HEK293 (cell line): ENCODE measurements at regions not wholly inside any gene's neighbourhood (a gene's known extent, or its start where the extent isn't known, plus 50 kb on each side); places are given as distances from the start of the nearest gene placed in this dataset.

Experiments
- CTCF ChIA-PET: fragments of 350-600 bp; formaldehyde crosslinking; extraction: SDS; loops from one replicate; lab custom pipeline; 2021; ENCODE audit warnings: antibody characterized with exemption; lab: Yijun Ruan, JAX
- POLR2A ChIA-PET: fragments of 300-600 bp; formaldehyde crosslinking; extraction: SDS; loops from one replicate; lab custom pipeline; 2020; ENCODE audit warnings: antibody characterized with exemption, inconsistent platforms; lab: Yijun Ruan, JAX
- H3K27ac ChIP-seq: fragments of 200-500 bp; sonication (Bioruptor generic); 2 replicates; pipeline ENCODE4 v1.5.1; 2014; ENCODE audit warnings: low read depth, low read length, control low read depth, inconsistent platforms; ENCODE audit errors: extremely low read depth
- H3K36me3 ChIP-seq, 2 experiments: fragments of 200-500 bp in 1 of 2; sonication (Bioruptor generic) in 1 of 2; 1 replicate in 1 of 2; 2 replicates in 1 of 2; pipeline ENCODE4 v1.5.1; 2014 to 2017; ENCODE audit warnings: inconsistent platforms in 2 of 2, low read length in 2 of 2; ENCODE audit not compliant: control insufficient read depth in 2 of 2, insufficient read depth in 1 of 2
- H3K4me1 ChIP-seq: fragments of 200-500 bp; sonication (Bioruptor generic); 2 replicates; pipeline ENCODE4 v1.5.1; 2014; ENCODE audit warnings: mild to moderate bottlenecking, low read length, inconsistent platforms; ENCODE audit not compliant: control insufficient read depth, insufficient read depth
- H3K4me3 ChIP-seq: 2 replicates; pipeline ENCODE4 v1.5.1; 2011; ENCODE audit warnings: low read depth, mild to moderate bottlenecking, control low read depth, low read length, moderate library complexity
- H3K9me3 ChIP-seq: fragments of 200-500 bp; sonication (Bioruptor generic); 2 replicates; pipeline ENCODE4 v1.5.1; 2014; ENCODE audit warnings: low read depth, low read length, inconsistent platforms; ENCODE audit not compliant: control insufficient read depth, insufficient read depth
- BCL11B ChIP-seq: fragments of 450-650 bp; formaldehyde crosslinking; IDR thresholded peaks from 2 replicates; pipeline ENCODE4 v1.5.1; 2016; ENCODE audit warnings: low read depth, missing biosample characterization, missing genetic modification characterization
- KLF9 ChIP-seq: fragments of 450-650 bp; formaldehyde crosslinking; IDR thresholded peaks from 2 replicates; pipeline ENCODE4 v1.5.1; 2016; ENCODE audit warnings: missing biosample characterization, missing genetic modification characterization, low read depth
- OSR2 ChIP-seq: fragments of 450-650 bp; formaldehyde crosslinking; IDR thresholded peaks from 2 replicates; pipeline ENCODE4 v1.5.1; 2016; ENCODE audit warnings: missing biosample characterization, missing genetic modification characterization
- ZNF211 ChIP-seq: fragments of 450-650 bp; formaldehyde crosslinking; IDR thresholded peaks from 2 replicates; pipeline ENCODE4 v1.5.1; 2016; ENCODE audit warnings: low read depth, missing biosample characterization, missing genetic modification characterization
- ZNF214 ChIP-seq: fragments of 450-650 bp; formaldehyde crosslinking; IDR thresholded peaks from 2 replicates; pipeline ENCODE4 v1.5.1; 2017; ENCODE audit warnings: missing biosample characterization, mild to moderate bottlenecking, missing genetic modification characterization, borderline replicate concordance
- ZNF280C ChIP-seq: fragments of 450-650 bp; formaldehyde crosslinking; IDR thresholded peaks from 2 replicates; pipeline ENCODE4 v1.5.1; 2016; ENCODE audit warnings: missing biosample characterization, missing genetic modification characterization
- ZNF292 ChIP-seq: fragments of 450-650 bp; formaldehyde crosslinking; IDR thresholded peaks from 2 replicates; pipeline ENCODE4 v1.5.1; 2016; ENCODE audit warnings: low read depth, missing biosample characterization, missing genetic modification characterization, borderline replicate concordance
- ZNF37A ChIP-seq: fragments of 450-650 bp; IDR thresholded peaks from 2 replicates; pipeline ENCODE4 v1.5.1; 2018; ENCODE audit warnings: missing biosample characterization, missing genetic modification characterization
- ZNF423 ChIP-seq: fragments of 450-650 bp; formaldehyde crosslinking; IDR thresholded peaks from 2 replicates; pipeline ENCODE4 v1.5.1; 2016; ENCODE audit warnings: missing biosample characterization, missing genetic modification characterization
- ZNF48 ChIP-seq: fragments of 450-650 bp; formaldehyde crosslinking; IDR thresholded peaks from 2 replicates; pipeline ENCODE4 v1.5.1; 2016; ENCODE audit warnings: missing biosample characterization, missing genetic modification characterization
- ZNF548 ChIP-seq: fragments of 450-650 bp; formaldehyde crosslinking; IDR thresholded peaks from 2 replicates; pipeline ENCODE4 v1.5.1; 2016; ENCODE audit warnings: missing biosample characterization, missing genetic modification characterization
- ZNF561 ChIP-seq: fragments of 450-650 bp; IDR thresholded peaks from 2 replicates; pipeline ENCODE4 v1.5.1; 2018; ENCODE audit warnings: missing biosample characterization, missing genetic modification characterization, borderline replicate concordance
- ZNF621 ChIP-seq: fragments of 450-650 bp; formaldehyde crosslinking; IDR thresholded peaks from 2 replicates; pipeline ENCODE4 v1.5.1; 2017; ENCODE audit warnings: missing biosample characterization, missing genetic modification characterization
- ZNF624 ChIP-seq: fragments of 450-650 bp; formaldehyde crosslinking; IDR thresholded peaks from 2 replicates; pipeline ENCODE4 v1.5.1; 2017; ENCODE audit warnings: missing biosample characterization, missing genetic modification characterization
- ZNF626 ChIP-seq: fragments of 450-650 bp; sonication (Bioruptor Pico); formaldehyde crosslinking; IDR thresholded peaks from 2 replicates; pipeline ENCODE4 v1.5.1; 2018; ENCODE audit warnings: missing biosample characterization, missing genetic modification characterization, inconsistent platforms
- ZNF660 ChIP-seq: fragments of 450-650 bp; IDR thresholded peaks from 2 replicates; pipeline ENCODE4 v1.5.1; 2018; ENCODE audit warnings: missing biosample characterization, mild to moderate bottlenecking, missing genetic modification characterization
- ZNF677 ChIP-seq: fragments of 450-650 bp; IDR thresholded peaks from 2 replicates; pipeline ENCODE4 v1.5.0; 2018; ENCODE audit warnings: missing biosample characterization, mild to moderate bottlenecking, missing genetic modification characterization, moderate library complexity
- ZNF701 ChIP-seq: fragments of 450-650 bp; formaldehyde crosslinking; IDR thresholded peaks from 2 replicates; pipeline ENCODE4 v1.5.1; 2016; ENCODE audit warnings: missing biosample characterization, missing genetic modification characterization
- TF ChIP-seq, protein P1 (sequence below): fragments of 450-650 bp; formaldehyde crosslinking; IDR thresholded peaks from 2 replicates; pipeline ENCODE4 v1.5.1; 2017; ENCODE audit warnings: missing biosample characterization, missing genetic modification characterization
- TF ChIP-seq, protein P2 (sequence below): fragments of 450-650 bp; formaldehyde crosslinking; IDR thresholded peaks from 2 replicates; pipeline ENCODE4 v1.5.1; 2016; ENCODE audit warnings: missing biosample characterization, missing genetic modification characterization, low read depth

- TF ChIP-seq ZNF561 (tag by site-specific recombination) = no peak
These were observed 428.8 kb upstream of the CDH6 start (continued) for GRCh38 chr5:30764704-30765103.

DNA sequence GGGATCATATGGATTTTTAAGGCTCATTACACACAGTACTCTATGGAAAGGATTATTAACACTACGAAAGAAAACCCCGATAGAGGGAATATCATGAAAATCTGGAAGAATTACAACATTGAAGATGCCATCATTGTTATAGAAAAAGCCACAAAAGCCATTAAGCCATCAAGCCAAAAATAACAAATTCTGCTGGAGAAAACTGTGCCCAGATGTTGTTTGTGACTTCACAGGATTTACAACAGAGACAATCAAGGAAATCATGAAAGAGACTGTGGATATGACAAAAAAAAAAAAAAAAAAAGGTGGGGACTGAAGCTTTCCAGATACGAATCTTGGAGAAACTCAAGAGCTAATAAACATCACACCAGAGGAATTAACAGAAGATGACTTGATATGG is 433.8 kb upstream of the CDH6 start:
- no peak overlapping the region for H3K4me3 ChIP-seq
- CTCF ChIA-PET = no interaction called here
- H3K4me1 ChIP-seq = no peaks in the 10 kb centered on the region
- no peak overlapping the region for H3K27ac ChIP-seq
- H3K36me3 ChIP-seq = no peaks in the 10 kb centered on the region
- POLR2A ChIA-PET = no interaction called here
- no peaks in the 10 kb centered on the region for H3K9me3 ChIP-seq
- TF ChIP-seq BCL11B = no peak
- no peak for TF ChIP-seq ZNF548

DNA sequence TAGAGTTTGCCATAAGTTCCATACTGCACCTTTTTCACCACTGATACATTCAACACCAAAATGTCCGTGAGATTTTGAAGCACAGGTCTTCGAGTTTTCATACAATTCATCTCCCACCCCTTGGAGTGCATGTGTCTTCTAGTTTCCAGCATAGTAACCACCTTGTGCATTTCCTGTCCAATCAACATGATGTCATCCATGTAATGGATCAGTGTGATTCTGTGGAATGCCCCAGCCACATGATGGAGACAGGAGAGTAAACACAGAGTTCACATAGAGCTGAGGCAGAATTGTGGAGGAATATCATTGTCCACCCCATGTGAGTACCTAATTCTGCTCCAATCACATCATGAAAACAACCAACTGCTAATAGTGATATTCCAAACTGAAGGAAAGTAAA is 441.5 kb upstream of the CDH6 start:
- Histone ChIP-seq H3K9me3 (no peaks in the 10 kb centered on the region), H3K27ac (no peak overlapping the region), H3K4me1 (no peaks in the 10 kb centered on the region), H3K36me3 (no peaks in the 10 kb centered on the region), H3K4me3 (no peak overlapping the region)
- ChIA-PET POLR2A (no interaction called here), CTCF (no interaction called here)
- TF ChIP-seq ZNF624 (no peak), KLF9 (tag by site-specific recombination) (no peak), ZNF211 (tag by site-specific recombination) (no peak), ZNF621 (tag by site-specific recombination) (no peak), ZNF701 (tag by site-specific recombination) (no peak), ZNF677 (tag by site-specific recombination) (no peak), ZNF280C (no peak), ZNF423 (no peak), ZNF292 (tag by site-specific recombination) (no peak), ZNF626 (tag by site-specific recombination) (no peak)
- TF ChIP-seq, protein P1, sequence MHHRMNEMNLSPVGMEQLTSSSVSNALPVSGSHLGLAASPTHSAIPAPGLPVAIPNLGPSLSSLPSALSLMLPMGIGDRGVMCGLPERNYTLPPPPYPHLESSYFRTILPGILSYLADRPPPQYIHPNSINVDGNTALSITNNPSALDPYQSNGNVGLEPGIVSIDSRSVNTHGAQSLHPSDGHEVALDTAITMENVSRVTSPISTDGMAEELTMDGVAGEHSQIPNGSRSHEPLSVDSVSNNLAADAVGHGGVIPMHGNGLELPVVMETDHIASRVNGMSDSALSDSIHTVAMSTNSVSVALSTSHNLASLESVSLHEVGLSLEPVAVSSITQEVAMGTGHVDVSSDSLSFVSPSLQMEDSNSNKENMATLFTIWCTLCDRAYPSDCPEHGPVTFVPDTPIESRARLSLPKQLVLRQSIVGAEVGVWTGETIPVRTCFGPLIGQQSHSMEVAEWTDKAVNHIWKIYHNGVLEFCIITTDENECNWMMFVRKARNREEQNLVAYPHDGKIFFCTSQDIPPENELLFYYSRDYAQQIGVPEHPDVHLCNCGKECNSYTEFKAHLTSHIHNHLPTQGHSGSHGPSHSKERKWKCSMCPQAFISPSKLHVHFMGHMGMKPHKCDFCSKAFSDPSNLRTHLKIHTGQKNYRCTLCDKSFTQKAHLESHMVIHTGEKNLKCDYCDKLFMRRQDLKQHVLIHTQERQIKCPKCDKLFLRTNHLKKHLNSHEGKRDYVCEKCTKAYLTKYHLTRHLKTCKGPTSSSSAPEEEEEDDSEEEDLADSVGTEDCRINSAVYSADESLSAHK (tag by site-specific recombination) = no peak
- TF ChIP-seq, protein P2, sequence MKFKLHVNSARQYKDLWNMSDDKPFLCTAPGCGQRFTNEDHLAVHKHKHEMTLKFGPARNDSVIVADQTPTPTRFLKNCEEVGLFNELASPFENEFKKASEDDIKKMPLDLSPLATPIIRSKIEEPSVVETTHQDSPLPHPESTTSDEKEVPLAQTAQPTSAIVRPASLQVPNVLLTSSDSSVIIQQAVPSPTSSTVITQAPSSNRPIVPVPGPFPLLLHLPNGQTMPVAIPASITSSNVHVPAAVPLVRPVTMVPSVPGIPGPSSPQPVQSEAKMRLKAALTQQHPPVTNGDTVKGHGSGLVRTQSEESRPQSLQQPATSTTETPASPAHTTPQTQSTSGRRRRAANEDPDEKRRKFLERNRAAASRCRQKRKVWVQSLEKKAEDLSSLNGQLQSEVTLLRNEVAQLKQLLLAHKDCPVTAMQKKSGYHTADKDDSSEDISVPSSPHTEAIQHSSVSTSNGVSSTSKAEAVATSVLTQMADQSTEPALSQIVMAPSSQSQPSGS (tag by site-specific recombination) = no peak

DNA sequence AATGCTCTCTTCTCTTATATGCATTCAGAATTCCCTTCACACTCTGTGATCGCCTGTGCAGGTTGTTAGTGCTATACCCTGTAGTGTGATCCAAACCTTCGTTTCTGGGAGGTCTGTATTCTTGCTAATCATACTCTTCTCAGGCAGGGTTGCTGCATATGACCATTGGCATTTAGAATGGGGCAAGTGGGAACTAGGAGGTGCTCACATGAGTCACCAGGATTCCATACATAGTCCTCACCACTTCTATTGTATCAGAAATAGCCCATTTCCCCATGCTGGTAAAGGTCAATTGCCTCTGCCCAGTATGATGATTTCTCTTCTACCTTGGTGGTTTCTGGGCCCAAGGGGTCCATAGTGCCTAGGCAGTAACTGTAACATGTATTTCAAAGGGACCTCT is 443.5 kb upstream of the CDH6 start:
- no peaks in the 10 kb centered on the region for H3K4me1 ChIP-seq
- no peak overlapping the region for H3K4me3 ChIP-seq
- ChIA-PET CTCF (no interaction called here), POLR2A (no interaction called here)
- H3K27ac ChIP-seq = no peak overlapping the region
- no peak for TF ChIP-seq OSR2 (tag by site-specific recombination)
- no peak for TF ChIP-seq ZNF214 (tag by site-specific recombination)
- TF ChIP-seq ZNF660 (tag by site-specific recombination) = no peak
- no peak for TF ChIP-seq ZNF48
- TF ChIP-seq ZNF37A (tag by site-specific recombination) = no peak
- TF ChIP-seq, all 188 proteins: peak for 0
- H3K36me3 ChIP-seq = no peaks in the 10 kb centered on the region
- H3K9me3 ChIP-seq = no peaks in the 10 kb centered on the region
